ENCODE measurements at regions not wholly inside any gene's neighbourhood (a gene's known extent, or its start where the extent isn't known, plus 50 kb on each side); places are given as distances from the start of the nearest gene placed in this dataset.
"Not testable (repeated sequence)": the region's sequence is repeated elsewhere in the genome, so short reads cannot be mapped to it uniquely, and the experiment has no call there.

GRCh38 chr12:59318940-59319339 is 276.9 kb upstream of the SLC16A7 start:
- Histone ChIP-seq H3K4me1 (ENCODE audit: insufficient read depth, low read length, poor library complexity, severe bottlenecking) (no peaks in the 10 kb centered on the region), H3K4me3 (ENCODE audit: low read depth, low read length, poor library complexity, severe bottlenecking) (no peak overlapping the region), H3K9me3 (ENCODE audit: low read length) (no peaks in the 10 kb centered on the region), H3K36me3 (ENCODE audit: insufficient read depth, low read length) (no peaks in the 10 kb centered on the region), H3K4me2 (ENCODE audit: low read length) (no peak overlapping the region), H4K20me1 (ENCODE audit: insufficient read depth, low read length) (no peaks in the 10 kb centered on the region), H2AFZ (ENCODE audit: low read length) (no peak overlapping the region), H3K79me2 (ENCODE audit: insufficient read depth, low read depth, low read length) (no peaks in the 10 kb centered on the region), H3K9me2 (ENCODE audit: insufficient read depth, low read length) (no peaks in the 10 kb centered on the region), H3K27ac (ENCODE audit: low read depth, low read length, poor library complexity, severe bottlenecking) (no peak overlapping the region)
- no peak for DNase-seq (ENCODE audit: low spot score)
- intact Hi-C loops (cut with micrococcal nuclease; ENCODE audit: unreplicated experiment): no loop called here
- TF ChIP-seq CTCF (conservative IDR thresholded peaks at IDR 0.05; ENCODE audit: low read length) (no peak), EZH2phosphoT487 (IDR thresholded peaks at IDR 0.05; ENCODE audit: borderline replicate concordance, low read depth, low read length) (no peak)
- CTCF ChIA-PET (ENCODE audit: unreplicated experiment): no interaction called here
- BruUV-seq (replicated peaks): no TSS peak
- POLR2A ChIA-PET: interaction anchor here (0.6 kb wide), 1 partner anchor 41 kb away, joined by 3 read pairs; no protein-coding TSS in a partner anchor

GRCh38 chr12:59317598-59317997 is 278.2 kb upstream of the SLC16A7 start:
- ChIA-PET POLR2A (no interaction called here), CTCF (ENCODE audit: unreplicated experiment) (no interaction called here)
- H3K9me3 ChIP-seq (ENCODE audit: low read length): no peaks in the 10 kb centered on the region
- H3K4me3 ChIP-seq (ENCODE audit: low read depth, low read length, poor library complexity, severe bottlenecking): no peak overlapping the region
- H3K9me2 ChIP-seq (ENCODE audit: insufficient read depth, low read length): no peaks in the 10 kb centered on the region
- no peaks in the 10 kb centered on the region for H3K4me1 ChIP-seq (ENCODE audit: insufficient read depth, low read length, poor library complexity, severe bottlenecking)
- H3K27ac ChIP-seq (ENCODE audit: low read depth, low read length, poor library complexity, severe bottlenecking): no peak overlapping the region
- H3K4me2 ChIP-seq (ENCODE audit: low read length): no peak overlapping the region
- H4K20me1 ChIP-seq (ENCODE audit: insufficient read depth, low read length): no peaks in the 10 kb centered on the region
- no peak overlapping the region for H2AFZ ChIP-seq (ENCODE audit: low read length)
- TF ChIP-seq EZH2phosphoT487 (IDR thresholded peaks at IDR 0.05; ENCODE audit: borderline replicate concordance, low read depth, low read length) (no peak), CTCF (conservative IDR thresholded peaks at IDR 0.05; ENCODE audit: low read length) (no peak)
- no peaks in the 10 kb centered on the region for H3K36me3 ChIP-seq (ENCODE audit: insufficient read depth, low read length)
- intact Hi-C loops (cut with micrococcal nuclease; ENCODE audit: unreplicated experiment): no loop called here
- no peak for DNase-seq (ENCODE audit: low spot score)
- H3K79me2 ChIP-seq (ENCODE audit: insufficient read depth, low read depth, low read length): no peaks in the 10 kb centered on the region
- no TSS peak for BruUV-seq (replicated peaks)

GRCh38 chr12:59316938-59317337 is 278.9 kb upstream of the SLC16A7 start:
- no peak for TF ChIP-seq CTCF (conservative IDR thresholded peaks at IDR 0.05; ENCODE audit: low read length)
- TF ChIP-seq EZH2phosphoT487 (IDR thresholded peaks at IDR 0.05; ENCODE audit: borderline replicate concordance, low read depth, low read length): no peak
- Histone ChIP-seq H3K79me2 (ENCODE audit: insufficient read depth, low read depth, low read length) (no peaks in the 10 kb centered on the region), H3K4me1 (ENCODE audit: insufficient read depth, low read length, poor library complexity, severe bottlenecking) (no peaks in the 10 kb centered on the region), H3K27ac (ENCODE audit: low read depth, low read length, poor library complexity, severe bottlenecking) (no peak overlapping the region), H3K4me2 (ENCODE audit: low read length) (no peak overlapping the region), H3K9me3 (ENCODE audit: low read length) (no peaks in the 10 kb centered on the region), H3K36me3 (ENCODE audit: insufficient read depth, low read length) (no peaks in the 10 kb centered on the region), H2AFZ (ENCODE audit: low read length) (no peak overlapping the region), H3K9me2 (ENCODE audit: insufficient read depth, low read length) (no peaks in the 10 kb centered on the region), H4K20me1 (ENCODE audit: insufficient read depth, low read length) (no peaks in the 10 kb centered on the region), H3K4me3 (ENCODE audit: low read depth, low read length, poor library complexity, severe bottlenecking) (no peak overlapping the region)
- ChIA-PET CTCF (ENCODE audit: unreplicated experiment) (no interaction called here), POLR2A (no interaction called here)
- intact Hi-C loops (cut with micrococcal nuclease; ENCODE audit: unreplicated experiment): no loop called here
- DNase-seq (ENCODE audit: low spot score): no peak
- no TSS peak for BruUV-seq (replicated peaks)

GRCh38 chr12:59316354-59316753 is 279.5 kb upstream of the SLC16A7 start:
- H3K4me3 ChIP-seq (ENCODE audit: low read depth, low read length, poor library complexity, severe bottlenecking); DNase-seq (ENCODE audit: low spot score); H3K27ac ChIP-seq (ENCODE audit: low read depth, low read length, poor library complexity, severe bottlenecking); intact Hi-C loops (cut with micrococcal nuclease; ENCODE audit: unreplicated experiment); H2AFZ ChIP-seq (ENCODE audit: low read length); CTCF ChIA-PET (ENCODE audit: unreplicated experiment); H3K79me2 ChIP-seq (ENCODE audit: insufficient read depth, low read depth, low read length); BruUV-seq (replicated peaks); H3K9me3 ChIP-seq (ENCODE audit: low read length); H4K20me1 ChIP-seq (ENCODE audit: insufficient read depth, low read length); H3K36me3 ChIP-seq (ENCODE audit: insufficient read depth, low read length); H3K9me2 ChIP-seq (ENCODE audit: insufficient read depth, low read length); H3K4me2 ChIP-seq (ENCODE audit: low read length); H3K4me1 ChIP-seq (ENCODE audit: insufficient read depth, low read length, poor library complexity, severe bottlenecking); POLR2A ChIA-PET: not testable (repeated sequence)
